ENCODE measurements at regions not wholly inside any gene's neighbourhood (a gene's known extent, or its start where the extent isn't known, plus 50 kb on each side); places are given as distances from the start of the nearest gene placed in this dataset.
"Not testable (repeated sequence)": the region's sequence is repeated elsewhere in the genome, so short reads cannot be mapped to it uniquely, and the experiment has no call there.

DNA sequence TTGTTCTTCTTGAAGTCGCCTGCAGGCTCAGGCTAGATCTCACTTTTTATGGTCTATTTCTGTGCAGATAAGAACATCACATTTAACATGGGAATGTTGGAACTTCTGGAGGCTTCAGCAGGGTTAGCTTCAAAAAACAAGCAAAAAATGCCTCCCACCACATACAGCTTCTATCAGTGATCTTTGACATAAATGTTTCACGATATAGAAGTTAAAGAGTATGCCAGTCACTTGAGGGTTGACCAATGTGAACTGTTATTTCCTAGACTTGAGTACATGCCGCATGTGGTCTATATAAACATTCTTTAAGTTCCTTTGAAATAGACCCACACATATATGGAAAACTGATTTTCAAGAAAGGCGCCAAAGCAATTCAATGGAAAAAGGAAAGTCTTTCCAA lies 219.2 kb upstream of the KLF14 start:
- no peak for DNase-seq (ENCODE audit: low read depth)
- Histone ChIP-seq H3K27me3 (ENCODE audit: control insufficient read depth, insufficient read depth, low read length) (no peaks in the 10 kb centered on the region), H3K4me3 (ENCODE audit: low read depth, low read length) (no peak overlapping the region), H3K36me3 (ENCODE audit: control insufficient read depth, insufficient read depth, low read length) (no peaks in the 10 kb centered on the region)
- TF ChIP-seq CTCF (IDR thresholded peaks at IDR 0.05; ENCODE audit: insufficient read depth, low read length, poor library complexity, severe bottlenecking): no peak

GRCh38 chr7:130954918-130955564 lies 221.0 kb upstream of the KLF14 start:
- Histone ChIP-seq H3K27me3 (ENCODE audit: control insufficient read depth, insufficient read depth, low read length) (no peaks in the 10 kb centered on the region), H3K36me3 (ENCODE audit: control insufficient read depth, insufficient read depth, low read length) (no peaks in the 10 kb centered on the region), H3K4me3 (ENCODE audit: low read depth, low read length) (no peak overlapping the region)
- no peak for TF ChIP-seq CTCF (IDR thresholded peaks at IDR 0.05; ENCODE audit: insufficient read depth, low read length, poor library complexity, severe bottlenecking)
- no peak for DNase-seq (ENCODE audit: low read depth)

DNA sequence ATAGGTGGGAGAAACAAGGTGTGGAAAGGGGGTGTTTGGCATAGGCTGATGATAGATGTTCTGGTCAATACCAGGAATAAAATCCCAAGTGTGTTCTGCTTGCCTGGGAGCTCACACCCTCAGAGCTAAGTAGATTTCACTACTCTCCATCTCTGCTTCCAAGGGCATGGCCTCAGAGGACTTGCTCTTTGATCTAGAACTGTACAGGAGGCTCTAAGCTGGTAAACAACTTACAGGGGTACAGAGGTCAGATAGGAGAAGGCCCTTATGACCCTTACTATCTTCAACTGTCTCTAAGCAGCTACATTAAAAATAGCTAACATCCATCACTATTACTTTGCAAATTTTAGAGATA lies 221.5 kb upstream of the KLF14 start:
- no peaks in the 10 kb centered on the region for H3K27me3 ChIP-seq (ENCODE audit: control insufficient read depth, insufficient read depth, low read length)
- no peak for DNase-seq (ENCODE audit: low read depth)
- no peak overlapping the region for H3K4me3 ChIP-seq (ENCODE audit: low read depth, low read length)
- no peak for TF ChIP-seq CTCF (IDR thresholded peaks at IDR 0.05; ENCODE audit: insufficient read depth, low read length, poor library complexity, severe bottlenecking)
- H3K36me3 ChIP-seq (ENCODE audit: control insufficient read depth, insufficient read depth, low read length): no peaks in the 10 kb centered on the region

GRCh38 chr7:130956417-130957136 lies 222.6 kb upstream of the KLF14 start:
- Histone ChIP-seq H3K27me3 (ENCODE audit: control insufficient read depth, insufficient read depth, low read length) (no peaks in the 10 kb centered on the region), H3K36me3 (ENCODE audit: control insufficient read depth, insufficient read depth, low read length) (no peaks in the 10 kb centered on the region), H3K4me3 (ENCODE audit: low read depth, low read length) (no peak overlapping the region)
- no peak for DNase-seq (ENCODE audit: low read depth)
- TF ChIP-seq CTCF (IDR thresholded peaks at IDR 0.05; ENCODE audit: insufficient read depth, low read length, poor library complexity, severe bottlenecking): no peak

GRCh38 chr7:130957137-130957513 lies 223.1 kb upstream of the KLF14 start:
- Histone ChIP-seq H3K4me3 (ENCODE audit: low read depth, low read length) (no peak overlapping the region), H3K27me3 (ENCODE audit: control insufficient read depth, insufficient read depth, low read length) (no peaks in the 10 kb centered on the region), H3K36me3 (ENCODE audit: control insufficient read depth, insufficient read depth, low read length) (no peaks in the 10 kb centered on the region)
- no peak for DNase-seq (ENCODE audit: low read depth)
- TF ChIP-seq CTCF (IDR thresholded peaks at IDR 0.05; ENCODE audit: insufficient read depth, low read length, poor library complexity, severe bottlenecking): no peak

DNA sequence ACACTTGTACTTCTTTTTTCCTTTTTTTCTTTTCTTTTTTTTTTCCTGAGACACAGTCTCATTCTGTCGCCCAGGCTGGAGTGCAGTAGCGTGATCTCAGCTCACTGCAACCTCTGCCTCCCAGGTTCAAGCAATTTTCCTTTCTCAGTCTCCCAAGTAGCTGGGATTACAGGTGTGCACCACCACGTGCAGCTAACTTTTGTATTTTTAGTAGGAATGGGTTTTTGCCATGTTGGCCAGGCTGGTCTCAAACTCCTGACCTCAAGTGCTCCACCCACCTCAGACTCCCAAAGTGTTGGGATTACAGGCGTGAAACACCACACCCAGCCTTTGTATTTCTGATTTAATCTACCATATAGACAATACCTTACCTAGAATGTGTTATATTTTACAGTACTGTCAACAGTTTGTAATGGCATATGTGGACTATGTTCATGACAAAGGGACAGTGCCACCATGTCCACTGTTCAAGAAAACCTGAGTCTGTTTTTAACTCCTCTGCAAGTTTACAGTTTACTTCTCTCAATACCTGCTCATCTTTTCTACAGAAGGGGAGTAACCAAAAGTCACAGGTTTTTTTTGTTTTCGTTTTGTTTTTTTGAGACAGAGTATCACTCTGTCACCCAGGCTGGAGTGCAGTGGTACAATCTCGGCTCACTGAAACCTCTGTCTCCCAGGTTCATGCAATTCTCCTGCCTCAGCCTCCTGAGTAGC lies 223.9 kb upstream of the KLF14 start:
- not testable (repeated sequence) for H3K36me3 ChIP-seq (ENCODE audit: control insufficient read depth, insufficient read depth, low read length); H3K27me3 ChIP-seq (ENCODE audit: control insufficient read depth, insufficient read depth, low read length); DNase-seq (ENCODE audit: low read depth); H3K4me3 ChIP-seq (ENCODE audit: low read depth, low read length)

Measured in kidney epithelial cell (primary cell).